ENCODE measurements at regions not wholly inside any gene's neighbourhood (a gene's known extent, or its start where the extent isn't known, plus 50 kb on each side); places are given as distances from the start of the nearest gene placed in this dataset.
"Not testable (repeated sequence)": the region's sequence is repeated elsewhere in the genome, so short reads cannot be mapped to it uniquely, and the experiment has no call there.

DNA sequence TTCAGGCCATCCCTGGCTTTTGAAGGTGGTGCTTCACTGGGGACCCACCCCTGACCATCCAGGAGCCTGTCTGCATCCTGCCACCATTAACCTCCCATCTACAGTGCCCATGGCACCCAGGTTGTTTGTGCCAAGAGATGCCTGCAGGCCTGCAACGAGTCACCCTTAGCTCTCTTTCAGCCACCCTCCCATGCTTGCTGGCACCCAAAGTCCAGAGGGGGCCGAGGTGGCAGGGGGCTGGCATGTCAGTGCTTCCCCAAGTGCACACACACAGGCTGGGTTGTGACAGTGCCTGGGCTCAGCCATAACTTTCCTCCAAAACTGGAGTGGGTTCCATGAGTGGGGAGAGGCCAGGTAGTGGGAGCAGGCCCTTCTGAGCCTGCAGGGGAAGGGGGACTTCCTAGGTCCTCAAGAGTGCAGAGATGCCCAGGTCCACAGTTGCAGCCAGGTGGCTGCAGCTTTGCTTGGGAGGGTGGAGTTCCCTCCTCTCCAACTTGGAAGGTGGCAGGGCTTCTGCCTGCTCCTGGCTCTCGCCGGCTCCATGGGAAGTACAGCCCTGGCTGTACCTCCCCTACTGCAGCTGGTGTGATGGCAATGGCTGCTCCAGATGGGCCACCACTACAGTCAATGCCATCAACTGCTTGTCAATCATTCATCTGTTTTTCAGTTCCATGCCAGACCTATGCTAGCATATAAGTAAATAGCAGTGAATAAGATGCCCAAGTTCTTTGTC lies 235.9 kb upstream of the GIMD1 start:
- CTCF ChIA-PET: no interaction called here
- POLR2A ChIA-PET: no interaction called here

DNA sequence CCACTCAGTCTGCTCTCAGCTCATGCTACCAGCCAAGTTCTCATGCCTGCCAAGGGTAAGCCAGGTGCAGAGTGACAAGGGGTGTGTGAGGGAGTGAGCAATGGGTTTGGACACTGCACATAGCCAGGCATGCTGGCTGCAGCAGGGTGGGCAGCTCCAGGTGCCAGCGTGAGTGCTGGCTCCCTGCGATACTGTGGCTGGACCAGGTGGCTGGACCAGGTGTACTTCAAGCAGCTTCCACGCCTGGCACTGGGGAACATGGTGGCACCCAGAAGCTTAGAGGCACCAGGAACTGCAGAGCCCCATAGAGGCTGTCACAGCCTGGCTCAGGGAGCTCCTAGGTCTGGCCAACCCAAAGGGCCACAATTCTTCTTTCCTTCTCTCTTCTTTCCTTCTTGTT lies 234.9 kb upstream of the GIMD1 start:
- CTCF ChIA-PET: interaction anchor here (0.7 kb wide), 1 partner anchor 564 kb away, joined by 3 read pairs; no protein-coding TSS in a partner anchor
- POLR2A ChIA-PET: no interaction called here

DNA sequence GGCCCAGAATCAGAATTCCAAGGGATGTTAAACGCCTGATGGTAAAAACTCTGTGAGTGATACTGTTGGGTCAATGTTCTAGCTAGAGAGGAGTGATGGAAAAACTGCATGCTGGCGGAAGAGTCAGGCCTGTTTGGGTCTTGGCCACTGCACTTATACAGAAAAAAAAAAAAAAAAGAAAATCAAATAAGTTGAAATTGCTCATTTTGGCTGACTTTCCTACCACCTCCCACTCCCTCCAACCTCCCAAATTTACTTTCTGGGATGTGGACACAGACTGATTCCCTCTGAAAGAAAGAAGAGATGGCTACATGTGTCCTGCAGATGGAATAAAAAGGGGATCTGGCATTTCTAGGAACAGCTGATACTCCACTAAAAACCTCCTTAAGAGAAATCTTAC lies 234.1 kb upstream of the GIMD1 start:
- ChIA-PET CTCF (interaction anchor here (0.7 kb wide), 1 partner anchor 563 kb away, joined by 3 read pairs; no protein-coding TSS in a partner anchor), POLR2A (no interaction called here)

- ChIA-PET POLR2A (no interaction called here), CTCF (no interaction called here)
Measured at GRCh38 chr4:106601519-106601918, 232.9 kb upstream of the GIMD1 start.

DNA sequence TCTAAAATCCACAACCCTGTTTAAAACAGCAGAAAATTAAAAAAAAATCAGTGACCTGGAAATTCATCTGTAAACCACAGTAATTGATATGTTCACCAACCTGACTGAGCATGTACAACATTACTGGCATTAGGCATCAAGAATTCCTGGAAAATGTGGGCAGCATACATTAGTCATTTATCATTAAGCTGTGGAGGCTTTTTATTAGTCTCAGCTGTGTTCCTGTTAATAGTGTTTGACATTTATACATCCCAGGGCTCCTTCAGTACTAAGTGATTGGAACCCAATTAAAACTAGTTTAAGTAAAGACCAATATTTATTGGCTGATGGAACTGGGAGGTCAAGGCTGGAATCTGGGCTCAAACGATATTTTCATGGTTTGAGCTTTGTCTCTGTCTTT lies 227.3 kb upstream of the GIMD1 start:
- ChIA-PET CTCF (no interaction called here), POLR2A (no interaction called here)

DNA sequence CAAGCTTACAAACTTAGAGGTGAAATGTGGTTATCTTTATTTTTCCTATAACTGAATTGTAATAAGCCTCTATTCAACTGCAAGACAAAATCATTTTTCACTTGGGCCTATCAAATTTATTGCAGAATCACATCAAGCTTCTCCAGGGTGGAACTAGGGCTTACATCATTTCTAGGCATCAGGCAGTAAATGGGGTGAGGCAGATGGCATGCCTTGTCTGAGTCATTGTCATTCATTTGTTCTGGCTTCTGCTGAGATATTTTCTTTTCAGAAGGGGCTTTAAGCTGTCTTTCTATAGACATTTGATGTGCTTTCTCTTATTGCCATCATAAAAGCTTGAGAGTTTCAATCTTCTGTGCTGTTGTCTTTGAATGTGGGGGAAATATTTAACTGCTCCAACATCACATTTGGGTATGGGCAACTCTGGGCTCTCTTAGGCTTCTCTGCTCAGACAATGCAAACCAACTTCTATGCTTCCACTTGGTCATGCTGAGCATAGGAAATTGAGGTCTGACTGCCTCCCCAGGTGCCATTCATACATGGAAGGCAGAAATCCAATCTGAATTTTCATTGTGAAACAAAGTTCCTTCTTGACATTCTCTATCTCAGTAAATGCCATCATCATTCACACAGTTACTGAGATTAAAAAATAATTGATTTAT lies 225.8 kb upstream of the GIMD1 start:
- ChIA-PET POLR2A (no interaction called here), CTCF (no interaction called here)

- CTCF ChIA-PET: no interaction called here
- POLR2A ChIA-PET: no interaction called here
Measured at GRCh38 chr4:106588891-106589290, 220.3 kb upstream of the GIMD1 start.

- CTCF ChIA-PET: no interaction called here
- POLR2A ChIA-PET: no interaction called here
Measured at GRCh38 chr4:106587558-106587957, 219.0 kb upstream of the GIMD1 start.

GRCh38 chr4:106585915-106586349 lies 217.4 kb upstream of the GIMD1 start:
- ChIA-PET POLR2A (no interaction called here), CTCF (no interaction called here)

DNA sequence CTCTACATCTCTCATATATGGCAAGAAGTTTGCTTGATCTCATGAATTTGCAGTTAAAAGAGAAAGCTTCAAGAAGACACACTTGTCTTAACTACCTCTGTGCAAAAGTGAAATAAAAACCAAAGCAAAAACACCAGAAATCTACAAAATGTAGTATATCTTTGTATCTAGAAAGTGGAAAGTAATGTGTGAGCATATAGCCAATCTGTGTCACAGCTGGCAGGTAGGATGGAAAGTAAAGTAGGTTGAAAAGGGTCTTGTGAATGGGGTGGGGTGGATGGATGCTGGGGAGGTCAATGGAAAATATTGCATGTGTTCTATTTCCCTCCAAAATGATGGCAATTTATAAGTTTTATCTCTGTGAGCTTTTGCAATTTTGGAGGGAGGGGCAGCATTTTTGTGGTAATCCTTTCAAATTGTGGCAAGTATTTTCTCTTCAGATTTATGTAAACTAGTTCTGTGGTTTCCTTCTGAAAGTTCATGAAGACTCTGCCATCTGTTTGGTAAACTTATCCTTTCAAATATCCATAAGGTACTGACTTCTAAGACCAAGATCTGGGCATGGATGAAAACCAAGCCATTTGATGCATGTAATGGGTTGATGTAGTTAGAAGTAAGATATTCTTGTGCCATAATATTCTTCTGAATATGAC lies 215.9 kb upstream of the GIMD1 start:
- ChIA-PET CTCF (no interaction called here), POLR2A (no interaction called here)

DNA sequence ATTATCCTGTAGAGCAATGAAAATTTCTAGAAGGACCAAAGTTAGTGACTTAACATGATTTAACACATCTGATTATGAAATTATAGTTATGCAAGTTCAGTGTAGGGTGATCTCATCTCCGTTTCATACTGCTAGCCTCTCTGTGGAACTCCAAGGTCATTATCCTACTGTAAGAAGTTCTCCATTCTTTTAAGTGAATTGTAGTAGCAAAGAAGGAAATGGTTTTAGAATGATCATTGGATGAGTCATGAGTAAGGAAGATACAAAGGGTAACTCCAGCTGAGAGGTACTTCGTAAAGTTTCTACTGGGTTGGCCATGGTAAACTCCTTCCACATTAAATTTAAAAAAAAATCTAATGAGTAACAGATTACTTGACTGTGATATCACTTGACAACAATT lies 215.0 kb upstream of the GIMD1 start:
- ChIA-PET CTCF (no interaction called here), POLR2A (no interaction called here)

GRCh38 chr4:106583108-106583507 lies 214.5 kb upstream of the GIMD1 start:
- ChIA-PET POLR2A (no interaction called here), CTCF (no interaction called here)

- ChIA-PET POLR2A (no interaction called here), CTCF (no interaction called here)
Measured at GRCh38 chr4:106582103-106582502, 213.5 kb upstream of the GIMD1 start.

DNA sequence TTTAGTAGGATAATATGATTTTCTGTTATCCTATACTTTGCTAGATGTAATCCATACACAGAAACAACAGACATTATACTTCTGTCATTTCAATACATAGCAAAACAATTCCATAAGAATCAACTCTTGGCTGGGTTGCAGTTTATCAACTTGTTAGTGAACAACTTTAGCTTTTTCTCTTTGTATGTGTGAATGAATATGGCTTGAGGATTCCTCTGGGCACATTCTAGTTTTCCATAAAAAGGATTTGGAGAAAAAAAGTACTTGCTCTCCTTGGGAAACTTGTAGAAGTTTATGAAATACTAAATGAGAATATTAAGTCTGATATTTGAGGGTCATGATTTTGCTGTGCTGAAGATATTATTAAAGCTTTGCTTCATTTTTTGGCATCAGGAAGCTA lies 210.7 kb upstream of the GIMD1 start:
- ChIA-PET CTCF (no interaction called here), POLR2A (no interaction called here)

DNA sequence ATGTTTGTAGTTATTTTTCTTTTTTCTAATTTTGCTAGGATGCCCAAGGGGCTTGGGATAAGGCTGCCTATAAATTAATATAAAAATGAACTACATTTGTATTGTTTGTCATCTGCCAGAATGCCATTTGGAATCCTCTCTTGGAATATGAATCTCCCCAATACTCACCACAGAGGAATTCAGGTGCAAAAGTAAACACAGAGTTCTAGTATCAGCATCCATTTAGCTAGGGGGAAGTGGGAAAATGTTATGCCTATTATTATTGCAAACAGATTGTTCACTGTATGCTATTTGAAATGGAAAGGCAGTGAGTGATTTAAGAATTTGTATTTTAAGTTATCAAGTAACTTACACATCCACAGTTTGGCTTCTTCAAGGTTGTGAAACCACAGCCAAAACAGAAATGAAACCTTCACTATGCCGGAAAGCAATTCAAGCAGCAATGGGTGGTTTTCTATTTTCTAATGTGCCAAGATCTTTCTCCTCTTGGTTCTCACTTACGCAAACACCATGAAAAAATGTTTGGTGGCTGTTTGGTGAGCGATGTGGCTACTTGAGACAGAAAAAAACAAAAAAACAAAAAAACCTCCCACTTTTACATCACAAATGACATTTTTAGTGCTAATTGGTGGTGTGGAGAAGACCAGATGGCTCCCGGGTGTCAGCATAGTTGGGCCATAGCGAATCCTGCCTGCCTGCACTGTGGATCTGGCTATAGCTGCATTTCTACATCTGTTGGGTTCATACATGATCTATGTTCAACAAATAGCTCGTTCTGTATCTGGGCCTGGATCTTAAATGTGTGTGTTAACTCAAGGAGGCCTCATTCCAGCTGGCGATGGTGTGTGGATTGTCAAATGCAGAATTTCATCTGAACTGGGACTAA lies 200.8 kb upstream of the GIMD1 start:
- POLR2A ChIA-PET: no interaction called here
- CTCF ChIA-PET: no interaction called here

- CTCF ChIA-PET: no interaction called here
- POLR2A ChIA-PET: no interaction called here
Measured at GRCh38 chr4:106565727-106566126, 197.1 kb upstream of the GIMD1 start.

DNA sequence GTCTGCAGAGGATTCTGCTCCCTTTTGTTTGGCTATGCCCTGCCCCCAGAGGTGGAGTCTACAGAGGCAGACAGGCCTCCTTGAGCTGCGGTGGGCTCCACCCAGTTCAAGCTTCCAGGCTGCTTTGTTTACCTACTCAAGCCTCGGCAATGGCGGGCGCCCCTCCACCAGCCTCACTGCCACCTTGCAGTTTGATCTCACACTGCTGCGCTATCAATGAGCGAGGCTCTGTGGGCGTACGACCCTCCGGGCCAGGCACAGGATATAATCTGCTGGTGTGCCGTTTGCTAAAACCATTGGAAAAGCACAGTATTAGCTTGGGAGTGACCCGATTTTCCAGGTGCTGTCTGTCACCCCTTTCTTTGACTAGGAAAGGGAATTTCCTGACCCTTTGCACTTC lies 195.1 kb upstream of the GIMD1 start:
- CTCF ChIA-PET, POLR2A ChIA-PET: not testable (repeated sequence)

DNA sequence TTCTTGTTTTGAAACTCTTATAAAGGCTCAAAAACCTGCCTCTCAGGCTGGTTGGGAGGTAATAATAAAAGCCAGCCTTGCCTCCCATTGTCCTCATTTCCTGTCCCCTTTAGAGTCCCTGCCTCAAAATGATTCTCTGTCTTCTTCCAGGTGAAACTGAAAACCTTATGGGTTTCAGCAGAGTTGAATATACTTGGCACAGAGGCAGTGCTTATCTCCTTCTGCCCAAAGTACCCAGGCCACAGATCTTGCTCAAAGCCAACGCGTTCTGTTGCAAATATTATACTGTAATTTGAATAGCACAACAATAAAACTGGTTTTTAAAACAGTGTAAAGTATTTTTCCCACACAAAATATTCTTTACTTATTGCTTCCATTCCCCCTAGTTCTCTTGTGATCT lies 183.1 kb upstream of the GIMD1 start:
- CTCF ChIA-PET: no interaction called here
- POLR2A ChIA-PET: no interaction called here

DNA sequence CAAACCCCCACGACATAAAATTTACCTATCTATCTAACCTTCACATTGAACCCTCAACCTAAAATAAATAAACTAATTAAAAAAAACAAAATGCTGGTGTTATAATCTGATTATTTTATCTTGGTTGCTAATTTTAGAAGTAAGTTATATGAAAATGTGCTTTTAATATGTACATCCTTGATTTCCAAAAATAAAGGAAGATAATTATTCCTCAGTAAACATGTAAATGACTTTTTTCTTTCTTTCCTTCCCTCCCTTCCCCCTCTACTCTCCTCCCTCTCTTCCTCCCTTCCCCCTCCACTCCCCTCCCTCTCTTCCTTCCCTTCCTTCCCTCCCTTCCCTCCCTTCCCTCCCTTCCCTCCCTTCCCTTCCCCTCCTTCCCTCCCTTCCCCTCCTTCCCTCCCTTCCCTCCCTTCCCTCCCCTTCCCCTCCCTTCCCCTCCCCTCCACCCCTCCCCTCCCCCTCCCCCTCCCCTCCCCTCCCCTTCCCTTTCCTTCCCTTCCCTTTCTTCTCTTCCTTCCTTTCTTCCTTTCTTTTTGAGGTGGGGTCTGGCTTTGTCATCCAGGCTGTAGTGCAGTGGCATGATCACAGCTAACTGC lies 180.0 kb upstream of the GIMD1 start:
- POLR2A ChIA-PET: no interaction called here

DNA sequence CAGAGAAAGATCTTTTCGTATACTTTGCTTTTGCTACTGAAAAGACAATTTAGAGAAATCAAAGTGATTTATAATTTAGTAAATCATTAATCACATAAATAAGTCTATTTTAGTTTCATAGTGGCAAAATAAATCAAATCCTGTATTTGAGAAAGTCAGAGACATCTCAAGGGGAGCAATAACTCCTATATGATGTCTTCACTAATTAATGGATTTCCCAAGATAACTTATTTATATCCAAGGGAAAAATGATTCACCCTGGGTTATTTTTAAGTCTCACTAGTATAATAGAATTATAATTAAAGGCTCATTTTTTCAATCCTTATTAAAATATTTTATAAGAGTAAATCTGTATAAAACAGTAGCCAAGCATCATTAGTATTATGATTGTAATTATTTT lies 177.8 kb upstream of the GIMD1 start:
- POLR2A ChIA-PET: no interaction called here

More for the DNA sequence above, 180.0 kb upstream of the GIMD1 start:
- CTCF ChIA-PET: no interaction called here

More for the DNA sequence above, 177.8 kb upstream of the GIMD1 start:
- CTCF ChIA-PET: no interaction called here
